HEK293 (cell line): ENCODE measurements at regions not wholly inside any gene's neighbourhood (a gene's known extent, or its start where the extent isn't known, plus 50 kb on each side); places are given as distances from the start of the nearest gene placed in this dataset.

Experiments
- CTCF ChIA-PET: fragments of 350-600 bp; formaldehyde crosslinking; extraction: SDS; loops from one replicate; lab custom pipeline; 2021; ENCODE audit warnings: antibody characterized with exemption; lab: Yijun Ruan, JAX
- POLR2A ChIA-PET: fragments of 300-600 bp; formaldehyde crosslinking; extraction: SDS; loops from one replicate; lab custom pipeline; 2020; ENCODE audit warnings: antibody characterized with exemption, inconsistent platforms; lab: Yijun Ruan, JAX
- H3K27ac ChIP-seq: fragments of 200-500 bp; sonication (Bioruptor generic); 2 replicates; pipeline ENCODE4 v1.5.1; 2014; ENCODE audit warnings: low read depth, low read length, control low read depth, inconsistent platforms; ENCODE audit errors: extremely low read depth
- H3K36me3 ChIP-seq, 2 experiments: fragments of 200-500 bp in 1 of 2; sonication (Bioruptor generic) in 1 of 2; 1 replicate in 1 of 2; 2 replicates in 1 of 2; pipeline ENCODE4 v1.5.1; 2014 to 2017; ENCODE audit warnings: inconsistent platforms in 2 of 2, low read length in 2 of 2; ENCODE audit not compliant: control insufficient read depth in 2 of 2, insufficient read depth in 1 of 2
- H3K4me1 ChIP-seq: fragments of 200-500 bp; sonication (Bioruptor generic); 2 replicates; pipeline ENCODE4 v1.5.1; 2014; ENCODE audit warnings: mild to moderate bottlenecking, low read length, inconsistent platforms; ENCODE audit not compliant: control insufficient read depth, insufficient read depth
- H3K4me3 ChIP-seq: 2 replicates; pipeline ENCODE4 v1.5.1; 2011; ENCODE audit warnings: low read depth, mild to moderate bottlenecking, control low read depth, low read length, moderate library complexity
- H3K9me3 ChIP-seq: fragments of 200-500 bp; sonication (Bioruptor generic); 2 replicates; pipeline ENCODE4 v1.5.1; 2014; ENCODE audit warnings: low read depth, low read length, inconsistent platforms; ENCODE audit not compliant: control insufficient read depth, insufficient read depth
- CTCF ChIP-seq: fragments of 450-650 bp; formaldehyde crosslinking; IDR thresholded peaks from 2 replicates; pipeline ENCODE4 v1.5.1; 2016; ENCODE audit warnings: missing biosample characterization, missing genetic modification characterization
- REPIN1 ChIP-seq: fragments of 450-650 bp; formaldehyde crosslinking; IDR thresholded peaks from 2 replicates; pipeline ENCODE4 v1.5.1; 2017; ENCODE audit warnings: missing biosample characterization, missing genetic modification characterization, low read depth
- SP7 ChIP-seq: fragments of 450-650 bp; formaldehyde crosslinking; IDR thresholded peaks from 2 replicates; pipeline ENCODE4 v1.5.1; 2016; ENCODE audit warnings: missing biosample characterization, missing genetic modification characterization
- ZNF169 ChIP-seq: fragments of 450-650 bp; formaldehyde crosslinking; IDR thresholded peaks from 2 replicates; pipeline ENCODE4 v1.5.1; 2016; ENCODE audit warnings: missing biosample characterization, missing genetic modification characterization
- ZNF19 ChIP-seq: fragments of 450-650 bp; formaldehyde crosslinking; IDR thresholded peaks from 2 replicates; pipeline ENCODE4; 2016; ENCODE audit warnings: missing biosample characterization, missing genetic modification characterization, low read depth
- ZNF266 ChIP-seq: fragments of 450-650 bp; formaldehyde crosslinking; IDR thresholded peaks from 2 replicates; pipeline ENCODE4 v1.5.1; 2016; ENCODE audit warnings: missing biosample characterization, missing genetic modification characterization, low read depth
- ZNF394 ChIP-seq: fragments of 450-650 bp; formaldehyde crosslinking; IDR thresholded peaks from 2 replicates; pipeline ENCODE4 v1.5.1; 2016; ENCODE audit warnings: missing biosample characterization, missing genetic modification characterization, mild to moderate bottlenecking, moderate library complexity, borderline replicate concordance
- ZNF449 ChIP-seq: fragments of 450-650 bp; formaldehyde crosslinking; IDR thresholded peaks from 2 replicates; pipeline ENCODE4 v1.5.1; 2017; ENCODE audit warnings: missing biosample characterization, mild to moderate bottlenecking, missing genetic modification characterization, moderate library complexity
- ZNF48 ChIP-seq: fragments of 450-650 bp; formaldehyde crosslinking; IDR thresholded peaks from 2 replicates; pipeline ENCODE4 v1.5.1; 2016; ENCODE audit warnings: missing biosample characterization, missing genetic modification characterization
- ZNF548 ChIP-seq: fragments of 450-650 bp; formaldehyde crosslinking; IDR thresholded peaks from 2 replicates; pipeline ENCODE4 v1.5.1; 2016; ENCODE audit warnings: missing biosample characterization, missing genetic modification characterization
- ZNF560 ChIP-seq: fragments of 450-650 bp; formaldehyde crosslinking; IDR thresholded peaks from 2 replicates; pipeline ENCODE4 v1.5.1; 2017; ENCODE audit warnings: missing biosample characterization, missing genetic modification characterization, borderline replicate concordance
- ZNF561 ChIP-seq: fragments of 450-650 bp; IDR thresholded peaks from 2 replicates; pipeline ENCODE4 v1.5.1; 2018; ENCODE audit warnings: missing biosample characterization, missing genetic modification characterization, borderline replicate concordance
- ZNF610 ChIP-seq: fragments of 450-650 bp; formaldehyde crosslinking; IDR thresholded peaks from 2 replicates; pipeline ENCODE4 v1.5.1; 2016; ENCODE audit warnings: missing biosample characterization, missing genetic modification characterization, borderline replicate concordance
- TF ChIP-seq, protein P1 (sequence below): fragments of 450-650 bp; formaldehyde crosslinking; IDR thresholded peaks from 2 replicates; pipeline ENCODE4 v1.5.1; 2016; ENCODE audit warnings: missing biosample characterization, missing genetic modification characterization
- TF ChIP-seq, protein P2 (sequence below): fragments of 450-650 bp; formaldehyde crosslinking; IDR thresholded peaks from 2 replicates; pipeline ENCODE4 v1.5.1; 2016; ENCODE audit warnings: missing biosample characterization, missing genetic modification characterization
- TF ChIP-seq, protein P3 (sequence below): fragments of 450-650 bp; formaldehyde crosslinking; IDR thresholded peaks from 2 replicates; pipeline ENCODE4 v1.5.1; 2016; ENCODE audit warnings: missing biosample characterization, missing genetic modification characterization, borderline replicate concordance
- TF ChIP-seq, protein P4 (sequence below): fragments of 450-650 bp; formaldehyde crosslinking; IDR thresholded peaks from 2 replicates; pipeline ENCODE4 v1.5.1; 2017; ENCODE audit warnings: missing biosample characterization, missing genetic modification characterization

DNA sequence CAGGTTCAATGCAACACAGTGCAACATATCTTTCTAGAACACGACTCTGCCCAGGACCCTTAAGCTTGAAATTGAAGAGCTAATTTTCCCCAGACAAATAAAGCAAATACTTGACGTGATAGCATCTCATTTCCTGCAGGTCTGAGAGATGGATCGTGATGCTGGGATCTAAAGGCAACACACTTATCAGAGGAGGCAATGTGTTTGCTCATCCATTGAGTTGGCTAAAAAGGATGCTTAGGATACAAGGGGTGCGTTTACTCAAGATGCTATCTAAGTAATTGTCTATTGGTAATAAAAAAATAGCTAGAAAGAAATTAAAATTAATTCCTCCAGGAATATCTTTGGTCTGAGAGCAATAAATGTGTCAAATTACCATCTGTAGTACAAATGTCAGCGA, 129.0 kb downstream of the SOCS6 start:
- no peaks in the 10 kb centered on the region for H3K9me3 ChIP-seq
- ChIA-PET CTCF (interaction anchor here (2.1 to 4.7 kb wide), 2 partner anchors 16 to 33 kb away, joined by 8 to 31 read pairs; no protein-coding TSS in a partner anchor), POLR2A (no interaction called here)
- no peaks in the 10 kb centered on the region for H3K36me3 ChIP-seq
- no peak overlapping the region for H3K27ac ChIP-seq
- peaks cover 12% of the 10 kb centered on the region for H3K4me1 ChIP-seq
- H3K4me3 ChIP-seq: no peak overlapping the region
- TF ChIP-seq ZNF560 (no peak), ZNF266 (tag by site-specific recombination) (no peak), ZNF449 (no peak), ZNF610 (tag by site-specific recombination) (no peak), ZNF394 (tag by site-specific recombination) (no peak), SP7 (no peak), ZNF169 (no peak), ZNF561 (tag by site-specific recombination) (no peak), REPIN1 (tag by site-specific recombination) (no peak), ZNF19 (tag by site-specific recombination) (no peak), CTCF (tag by site-specific recombination) (no peak)
- TF ChIP-seq, protein P1, sequence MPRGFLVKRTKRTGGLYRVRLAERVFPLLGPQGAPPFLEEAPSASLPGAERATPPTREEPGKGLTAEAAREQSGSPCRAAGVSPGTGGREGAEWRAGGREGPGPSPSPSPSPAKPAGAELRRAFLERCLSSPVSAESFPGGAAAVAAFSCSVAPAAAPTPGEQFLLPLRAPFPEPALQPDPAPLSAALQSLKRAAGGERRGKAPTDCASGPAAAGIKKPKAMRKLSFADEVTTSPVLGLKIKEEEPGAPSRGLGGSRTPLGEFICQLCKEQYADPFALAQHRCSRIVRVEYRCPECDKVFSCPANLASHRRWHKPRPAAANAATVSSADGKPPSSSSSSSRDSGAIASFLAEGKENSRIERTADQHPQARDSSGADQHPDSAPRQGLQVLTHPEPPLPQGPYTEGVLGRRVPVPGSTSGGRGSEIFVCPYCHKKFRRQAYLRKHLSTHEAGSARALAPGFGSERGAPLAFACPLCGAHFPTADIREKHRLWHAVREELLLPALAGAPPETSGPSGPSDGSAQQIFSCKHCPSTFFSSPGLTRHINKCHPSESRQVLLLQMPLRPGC (tag by site-specific recombination): no peak

- Histone ChIP-seq H3K9me3 (no peaks in the 10 kb centered on the region), H3K4me3 (no peak overlapping the region), H3K4me1 (peaks cover under 1% of the 10 kb centered on the region), H3K36me3 (no peaks in the 10 kb centered on the region), H3K27ac (no peak overlapping the region)
- CTCF ChIA-PET: interaction anchor here (0.5 to 4.7 kb wide), 3 partner anchors 16 to 130 kb away, joined by 3 to 31 read pairs (median 3); no protein-coding TSS in a partner anchor
- TF ChIP-seq ZNF548 (no peak), ZNF48 (no peak)
- TF ChIP-seq, protein P2, sequence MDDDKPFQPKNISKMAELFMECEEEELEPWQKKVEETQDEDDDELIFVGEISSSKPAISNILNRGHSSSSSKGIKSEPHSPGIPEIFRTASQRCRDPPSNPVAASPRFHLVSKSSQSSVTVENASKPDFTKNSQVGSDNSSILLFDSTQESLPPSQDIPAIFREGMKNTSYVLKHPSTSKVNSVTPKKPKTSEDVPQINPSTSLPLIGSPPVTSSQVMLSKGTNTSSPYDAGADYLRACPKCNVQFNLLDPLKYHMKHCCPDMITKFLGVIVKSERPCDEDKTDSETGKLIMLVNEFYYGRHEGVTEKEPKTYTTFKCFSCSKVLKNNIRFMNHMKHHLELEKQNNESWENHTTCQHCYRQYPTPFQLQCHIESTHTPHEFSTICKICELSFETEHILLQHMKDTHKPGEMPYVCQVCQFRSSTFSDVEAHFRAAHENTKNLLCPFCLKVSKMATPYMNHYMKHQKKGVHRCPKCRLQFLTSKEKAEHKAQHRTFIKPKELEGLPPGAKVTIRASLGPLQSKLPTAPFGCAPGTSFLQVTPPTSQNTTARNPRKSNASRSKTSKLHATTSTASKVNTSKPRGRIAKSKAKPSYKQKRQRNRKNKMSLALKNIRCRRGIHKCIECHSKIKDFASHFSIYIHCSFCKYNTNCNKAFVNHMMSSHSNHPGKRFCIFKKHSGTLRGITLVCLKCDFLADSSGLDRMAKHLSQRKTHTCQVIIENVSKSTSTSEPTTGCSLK (tag by site-specific recombination): no peak
- TF ChIP-seq, protein P3, sequence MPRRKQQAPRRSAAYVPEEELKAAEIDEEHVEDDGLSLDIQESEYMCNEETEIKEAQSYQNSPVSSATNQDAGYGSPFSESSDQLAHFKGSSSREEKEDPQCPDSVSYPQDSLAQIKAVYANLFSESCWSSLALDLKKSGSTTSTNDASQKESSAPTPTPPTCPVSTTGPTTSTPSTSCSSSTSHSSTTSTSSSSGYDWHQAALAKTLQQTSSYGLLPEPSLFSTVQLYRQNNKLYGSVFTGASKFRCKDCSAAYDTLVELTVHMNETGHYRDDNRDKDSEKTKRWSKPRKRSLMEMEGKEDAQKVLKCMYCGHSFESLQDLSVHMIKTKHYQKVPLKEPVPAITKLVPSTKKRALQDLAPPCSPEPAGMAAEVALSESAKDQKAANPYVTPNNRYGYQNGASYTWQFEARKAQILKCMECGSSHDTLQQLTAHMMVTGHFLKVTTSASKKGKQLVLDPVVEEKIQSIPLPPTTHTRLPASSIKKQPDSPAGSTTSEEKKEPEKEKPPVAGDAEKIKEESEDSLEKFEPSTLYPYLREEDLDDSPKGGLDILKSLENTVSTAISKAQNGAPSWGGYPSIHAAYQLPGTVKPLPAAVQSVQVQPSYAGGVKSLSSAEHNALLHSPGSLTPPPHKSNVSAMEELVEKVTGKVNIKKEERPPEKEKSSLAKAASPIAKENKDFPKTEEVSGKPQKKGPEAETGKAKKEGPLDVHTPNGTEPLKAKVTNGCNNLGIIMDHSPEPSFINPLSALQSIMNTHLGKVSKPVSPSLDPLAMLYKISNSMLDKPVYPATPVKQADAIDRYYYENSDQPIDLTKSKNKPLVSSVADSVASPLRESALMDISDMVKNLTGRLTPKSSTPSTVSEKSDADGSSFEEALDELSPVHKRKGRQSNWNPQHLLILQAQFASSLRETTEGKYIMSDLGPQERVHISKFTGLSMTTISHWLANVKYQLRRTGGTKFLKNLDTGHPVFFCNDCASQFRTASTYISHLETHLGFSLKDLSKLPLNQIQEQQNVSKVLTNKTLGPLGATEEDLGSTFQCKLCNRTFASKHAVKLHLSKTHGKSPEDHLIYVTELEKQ (tag by site-specific recombination): no peak
- TF ChIP-seq, protein P4, sequence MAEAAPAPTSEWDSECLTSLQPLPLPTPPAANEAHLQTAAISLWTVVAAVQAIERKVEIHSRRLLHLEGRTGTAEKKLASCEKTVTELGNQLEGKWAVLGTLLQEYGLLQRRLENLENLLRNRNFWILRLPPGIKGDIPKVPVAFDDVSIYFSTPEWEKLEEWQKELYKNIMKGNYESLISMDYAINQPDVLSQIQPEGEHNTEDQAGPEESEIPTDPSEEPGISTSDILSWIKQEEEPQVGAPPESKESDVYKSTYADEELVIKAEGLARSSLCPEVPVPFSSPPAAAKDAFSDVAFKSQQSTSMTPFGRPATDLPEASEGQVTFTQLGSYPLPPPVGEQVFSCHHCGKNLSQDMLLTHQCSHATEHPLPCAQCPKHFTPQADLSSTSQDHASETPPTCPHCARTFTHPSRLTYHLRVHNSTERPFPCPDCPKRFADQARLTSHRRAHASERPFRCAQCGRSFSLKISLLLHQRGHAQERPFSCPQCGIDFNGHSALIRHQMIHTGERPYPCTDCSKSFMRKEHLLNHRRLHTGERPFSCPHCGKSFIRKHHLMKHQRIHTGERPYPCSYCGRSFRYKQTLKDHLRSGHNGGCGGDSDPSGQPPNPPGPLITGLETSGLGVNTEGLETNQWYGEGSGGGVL (tag by site-specific recombination): no peak
- POLR2A ChIA-PET: interaction anchor here (0.6 kb wide), 1 partner anchor 17 kb away, joined by 3 read pairs; no protein-coding TSS in a partner anchor
Observed at GRCh38 chr18:70416496-70416895, 127.7 kb downstream of the SOCS6 start.
